Activated T-cell treated with anti-CD3 and anti-CD28 coated beads, Interleukin-2, amount 50 U/mL, for 72 hours (primary cell): ENCODE measurements at regions not wholly inside any gene's neighbourhood (a gene's known extent, or its start where the extent isn't known, plus 50 kb on each side); places are given as distances from the start of the nearest gene placed in this dataset.

Experiments used
- ATAC-seq, 2 donors: fragments of 150-1000 bp; cut with Tn5 transposase; replicated peaks in 1 of 2; 2 replicates each; pipeline ENCODE4 v1.10.0; 2021; ENCODE audit warnings: moderate library complexity in 2 of 2, mild to moderate bottlenecking in 1 of 2
- DNase-seq, 2 donors: peaks; one replicate each; pipeline ENCODE4 v3.0.0; 2021 to 2022; ENCODE audit warnings: mixed read lengths in 1 of 2
- H3K27ac Mint-ChIP-seq: one replicate; pipeline ENCODE4 v1.8.0; 2022; ENCODE audit warnings: mild to moderate bottlenecking, moderate library complexity, mixed read lengths
- H3K27me3 Mint-ChIP-seq: one replicate; pipeline ENCODE4 v1.8.0; 2022; ENCODE audit warnings: low read depth, mixed read lengths
- H3K36me3 Mint-ChIP-seq, 2 donors: one replicate each; pipeline ENCODE4 v1.8.0; 2022; ENCODE audit warnings: mixed read lengths in 2 of 2, mild to moderate bottlenecking in 1 of 2; ENCODE audit not compliant: insufficient read depth in 2 of 2
- H3K4me1 Mint-ChIP-seq: one replicate; pipeline ENCODE4 v1.8.0; 2022; ENCODE audit warnings: low read depth, mixed read lengths
- H3K4me3 Mint-ChIP-seq, 2 donors: one replicate each; pipeline ENCODE4 v1.8.0; 2022; ENCODE audit warnings: mild to moderate bottlenecking in 2 of 2, mixed read lengths in 2 of 2, moderate library complexity in 2 of 2
- H3K9me3 Mint-ChIP-seq, 2 donors: one replicate each; pipeline ENCODE4 v1.8.0; 2022; ENCODE audit warnings: mixed read lengths in 2 of 2

GRCh38 chr2:217695033-217695520 is 307.7 kb downstream of the TNS1 start:
- no peak overlapping the region for H3K4me3 Mint-ChIP-seq
- no peaks in the 10 kb centered on the region for H3K4me1 Mint-ChIP-seq
- H3K27me3 Mint-ChIP-seq: no peaks in the 10 kb centered on the region
- no peaks in the 10 kb centered on the region for H3K9me3 Mint-ChIP-seq
- ATAC-seq (no peak), DNase-seq (no peak)
- no peak overlapping the region for H3K27ac Mint-ChIP-seq
- no peaks in the 10 kb centered on the region for H3K36me3 Mint-ChIP-seq

DNA sequence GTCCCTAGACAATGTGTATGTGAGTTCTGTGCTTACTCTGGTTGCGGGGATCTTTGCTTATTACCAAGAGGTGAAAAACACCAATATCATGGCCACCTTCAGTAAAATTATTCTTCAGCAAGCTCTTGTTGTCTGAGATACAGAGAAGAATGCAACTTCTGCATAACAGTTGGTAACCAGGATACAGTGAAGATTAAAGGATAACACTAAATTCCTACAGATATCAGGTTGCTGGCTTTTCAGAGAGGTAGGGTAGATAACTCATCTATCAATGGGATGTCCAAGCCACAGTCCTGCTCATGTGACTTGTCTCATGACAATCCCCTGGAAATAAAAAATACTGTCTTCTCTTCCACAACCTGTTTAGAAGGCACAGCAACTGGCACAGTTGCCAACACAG is 308.5 kb downstream of the TNS1 start:
- H3K27me3 Mint-ChIP-seq: no peaks in the 10 kb centered on the region
- H3K4me3 Mint-ChIP-seq: no peak overlapping the region
- DNase-seq (no peak), ATAC-seq (no peak)
- no peaks in the 10 kb centered on the region for H3K36me3 Mint-ChIP-seq
- H3K27ac Mint-ChIP-seq: no peak overlapping the region
- H3K4me1 Mint-ChIP-seq: no peaks in the 10 kb centered on the region
- no peaks in the 10 kb centered on the region for H3K9me3 Mint-ChIP-seq

- Mint-ChIP-seq H3K9me3 (no peaks in the 10 kb centered on the region), H3K27me3 (no peaks in the 10 kb centered on the region), H3K4me3 (no peak overlapping the region), H3K36me3 (no peaks in the 10 kb centered on the region), H3K4me1 (no peaks in the 10 kb centered on the region), H3K27ac (no peak overlapping the region)
- DNase-seq: no peak
- ATAC-seq: no peak
These were observed 309.4 kb downstream of the TNS1 start for GRCh38 chr2:217693363-217693762.

DNA sequence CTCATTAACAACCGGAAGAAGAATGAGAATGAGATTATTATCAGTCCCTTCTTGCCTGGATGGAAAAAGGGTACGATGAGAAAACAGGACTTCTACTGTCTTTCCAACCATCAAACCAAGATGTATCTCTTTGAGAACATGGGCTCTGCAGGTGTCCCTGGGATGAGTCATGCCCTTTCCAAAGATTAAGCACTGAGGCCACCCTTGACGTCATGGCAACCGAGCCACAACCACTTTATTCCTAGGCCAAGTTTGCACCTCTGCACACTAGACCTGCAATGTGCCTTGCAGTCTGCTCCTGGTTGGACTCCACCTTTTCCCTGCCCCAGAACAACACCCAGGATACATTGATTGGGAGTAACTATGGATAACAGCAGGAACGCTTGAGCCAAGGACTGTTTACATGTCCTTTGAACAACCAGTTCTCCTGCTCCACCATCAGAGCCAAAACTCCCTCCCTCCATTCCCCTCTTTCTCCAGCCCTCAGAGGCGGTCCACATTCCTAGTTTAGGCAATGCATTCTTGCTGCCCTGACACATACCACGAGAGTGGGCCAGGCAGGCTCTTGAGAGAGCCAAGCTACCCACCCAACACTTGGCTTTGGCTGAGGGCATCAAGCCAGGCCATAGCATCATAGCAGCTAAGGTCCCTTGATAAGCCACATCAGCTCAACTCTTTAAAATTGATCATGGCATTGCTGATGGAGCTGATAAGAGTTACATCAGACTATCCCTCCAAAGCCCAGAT is 310.7 kb downstream of the TNS1 start:
- no peak overlapping the region for H3K27ac Mint-ChIP-seq
- H3K4me1 Mint-ChIP-seq: no peaks in the 10 kb centered on the region
- DNase-seq: no peak
- H3K9me3 Mint-ChIP-seq: no peaks in the 10 kb centered on the region
- no peaks in the 10 kb centered on the region for H3K27me3 Mint-ChIP-seq
- no peak overlapping the region for H3K4me3 Mint-ChIP-seq
- H3K36me3 Mint-ChIP-seq: no peaks in the 10 kb centered on the region
- ATAC-seq: no peak

GRCh38 chr2:217691516-217691915 is 311.3 kb downstream of the TNS1 start:
- Mint-ChIP-seq H3K27me3 (no peaks in the 10 kb centered on the region), H3K36me3 (no peaks in the 10 kb centered on the region), H3K27ac (no peak overlapping the region), H3K4me1 (no peaks in the 10 kb centered on the region), H3K9me3 (no peaks in the 10 kb centered on the region), H3K4me3 (no peak overlapping the region)
- ATAC-seq: no peak
- no peak for DNase-seq

GRCh38 chr2:217689053-217689452 is 313.7 kb downstream of the TNS1 start:
- no peaks in the 10 kb centered on the region for H3K9me3 Mint-ChIP-seq
- no peaks in the 10 kb centered on the region for H3K36me3 Mint-ChIP-seq
- no peak for ATAC-seq
- no peaks in the 10 kb centered on the region for H3K4me1 Mint-ChIP-seq
- no peak for DNase-seq
- no peak overlapping the region for H3K4me3 Mint-ChIP-seq
- peaks cover 10% of the 10 kb centered on the region for H3K27me3 Mint-ChIP-seq
- no peak overlapping the region for H3K27ac Mint-ChIP-seq

GRCh38 chr2:217688494-217688893 is 314.3 kb downstream of the TNS1 start:
- DNase-seq (no peak), ATAC-seq (no peak)
- Mint-ChIP-seq H3K36me3 (no peaks in the 10 kb centered on the region), H3K9me3 (no peaks in the 10 kb centered on the region), H3K4me1 (no peaks in the 10 kb centered on the region), H3K4me3 (no peak overlapping the region), H3K27me3 (peaks cover 10% of the 10 kb centered on the region), H3K27ac (no peak overlapping the region)

GRCh38 chr2:217687771-217688170 is 315.0 kb downstream of the TNS1 start:
- Mint-ChIP-seq H3K4me3 (no peak overlapping the region), H3K4me1 (no peaks in the 10 kb centered on the region), H3K27ac (no peak overlapping the region), H3K27me3 (peaks cover 10% of the 10 kb centered on the region), H3K9me3 (no peaks in the 10 kb centered on the region), H3K36me3 (no peaks in the 10 kb centered on the region)
- no peak for DNase-seq
- ATAC-seq: no peak

DNA sequence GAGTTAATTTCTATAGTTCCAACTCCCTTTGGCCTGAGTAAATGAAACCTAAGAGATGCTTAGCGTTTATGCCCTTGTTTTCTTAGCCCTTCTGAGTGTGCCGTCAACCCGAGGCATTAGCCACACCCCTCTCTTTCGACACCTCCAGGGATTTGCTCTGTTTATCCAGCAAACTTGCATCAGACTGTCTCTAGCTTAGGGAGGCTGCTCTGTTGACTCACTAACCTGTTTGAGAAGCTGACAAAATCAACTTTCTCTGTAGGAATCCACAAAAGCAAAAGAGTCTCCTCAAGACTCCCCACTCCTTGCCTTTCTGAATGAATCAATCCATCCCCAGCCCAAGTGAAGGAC is 317.6 kb downstream of the TNS1 start:
- ATAC-seq (no peak), DNase-seq (no peak)
- H3K27me3 Mint-ChIP-seq: peaks cover 10% of the 10 kb centered on the region
- H3K36me3 Mint-ChIP-seq: no peaks in the 10 kb centered on the region
- H3K4me1 Mint-ChIP-seq: no peaks in the 10 kb centered on the region
- H3K9me3 Mint-ChIP-seq: no peaks in the 10 kb centered on the region
- H3K4me3 Mint-ChIP-seq: no peak overlapping the region
- H3K27ac Mint-ChIP-seq: no peak overlapping the region

DNA sequence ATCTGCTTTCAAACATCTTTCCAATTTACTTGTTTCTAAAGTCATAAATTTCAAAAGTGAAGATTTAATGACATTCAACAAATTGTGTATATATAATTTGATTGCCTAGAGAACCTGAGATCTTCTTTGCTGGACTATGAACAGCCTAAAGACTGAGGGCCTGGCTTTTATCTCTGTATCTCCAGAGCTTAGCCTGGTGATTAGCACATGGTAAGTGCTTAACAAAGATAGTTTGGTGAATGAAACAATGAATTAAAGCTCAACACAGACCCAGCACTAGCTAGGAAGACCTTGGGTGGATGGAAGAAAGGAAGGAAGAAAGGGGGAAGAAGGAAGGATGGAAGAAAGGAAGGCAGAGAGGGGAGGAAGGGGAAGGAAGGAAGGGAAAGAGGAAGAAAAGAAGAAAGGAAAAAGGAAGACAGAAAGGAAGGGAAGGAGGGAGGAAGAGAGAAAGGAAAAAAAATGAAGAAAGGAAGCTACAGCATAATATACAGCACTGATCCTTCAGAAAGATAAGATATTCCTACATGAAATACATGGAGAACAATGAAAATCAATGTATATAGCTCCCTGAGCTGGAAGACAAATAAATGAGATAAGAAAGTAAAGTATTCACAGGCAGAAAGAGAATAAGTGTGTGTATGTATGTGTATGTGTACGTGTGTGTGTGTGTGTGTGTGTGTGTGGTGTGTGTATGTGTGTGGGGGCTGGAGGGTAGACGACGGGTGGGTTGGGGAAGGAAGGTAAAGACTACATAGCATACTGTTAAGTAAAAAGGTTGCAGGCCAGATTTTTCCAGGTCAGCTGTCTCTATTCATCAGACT is 318.2 kb downstream of the TNS1 start:
- no peaks in the 10 kb centered on the region for H3K9me3 Mint-ChIP-seq
- H3K27ac Mint-ChIP-seq: no peak overlapping the region
- no peaks in the 10 kb centered on the region for H3K4me1 Mint-ChIP-seq
- ATAC-seq (no peak), DNase-seq (no peak)
- H3K4me3 Mint-ChIP-seq: no peak overlapping the region
- H3K27me3 Mint-ChIP-seq: peaks cover 10% of the 10 kb centered on the region
- H3K36me3 Mint-ChIP-seq: no peaks in the 10 kb centered on the region

DNA sequence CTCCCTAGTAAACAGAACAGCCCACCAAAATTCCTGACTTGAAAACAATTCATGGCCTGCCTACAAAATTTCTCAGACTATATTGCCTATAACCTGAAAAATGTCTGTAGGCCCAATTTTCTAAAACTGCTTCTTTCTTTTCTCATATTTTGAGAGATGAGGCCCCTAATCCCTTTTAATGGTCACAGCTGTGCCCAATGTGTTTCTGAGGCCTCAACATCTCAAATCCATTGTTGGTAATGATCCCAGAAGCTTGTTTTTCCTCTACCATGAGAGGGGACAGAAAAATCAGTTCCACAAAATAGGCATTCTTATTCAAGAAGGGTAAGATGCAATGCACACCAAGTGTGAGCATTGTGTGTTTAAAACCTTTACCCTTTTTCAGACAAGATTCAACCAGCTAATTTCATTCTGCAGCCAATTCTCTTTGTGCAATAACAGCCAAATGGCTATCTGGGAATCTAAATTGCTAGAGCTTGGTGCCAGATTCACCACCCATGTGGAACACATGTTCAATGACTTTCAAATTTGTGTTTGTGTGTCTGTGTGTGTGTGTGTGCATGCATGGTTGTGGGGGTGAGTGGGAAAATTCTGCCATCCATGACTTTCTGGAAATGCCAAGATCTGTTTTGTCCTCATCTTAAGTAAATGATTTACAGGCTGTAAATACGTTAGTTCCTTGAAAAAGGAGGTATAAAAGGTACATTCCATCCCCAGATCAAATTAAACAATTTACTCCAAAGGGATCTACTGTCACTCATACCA is 319.5 kb downstream of the TNS1 start:
- Mint-ChIP-seq H3K9me3 (no peaks in the 10 kb centered on the region), H3K4me1 (no peaks in the 10 kb centered on the region)
- no peak for ATAC-seq

GRCh38 chr2:217681791-217682190 is 321.0 kb downstream of the TNS1 start:
- no peak for DNase-seq
- Mint-ChIP-seq H3K9me3 (peaks cover 0 to 1% of the 10 kb centered on the region in 2 donors), H3K36me3 (no peaks in the 10 kb centered on the region), H3K4me3 (no peak overlapping the region), H3K27me3 (peaks cover 10% of the 10 kb centered on the region), H3K4me1 (no peaks in the 10 kb centered on the region), H3K27ac (no peak overlapping the region)
- ATAC-seq: no peak

More for the DNA sequence above, 319.5 kb downstream of the TNS1 start:
- Mint-ChIP-seq H3K27ac (no peak overlapping the region), H3K27me3 (peaks cover 10% of the 10 kb centered on the region), H3K4me3 (no peak overlapping the region), H3K36me3 (no peaks in the 10 kb centered on the region)
- no peak for DNase-seq

- ATAC-seq (no peak), DNase-seq (no peak)
- Mint-ChIP-seq H3K27ac (no peak overlapping the region), H3K4me1 (no peaks in the 10 kb centered on the region), H3K36me3 (peaks cover 0 to under 1% of the 10 kb centered on the region in 2 donors), H3K27me3 (peaks cover under 1% of the 10 kb centered on the region), H3K9me3 (peaks cover 0 to 1% of the 10 kb centered on the region in 2 donors), H3K4me3 (no peak overlapping the region)
These were observed 322.4 kb downstream of the TNS1 start for GRCh38 chr2:217680381-217680780.
